Upper lobe of left lung (tissue), 4 donors: ENCODE measurements at regions not wholly inside any gene's neighbourhood (a gene's known extent, or its start where the extent isn't known, plus 50 kb on each side); places are given as distances from the start of the nearest gene placed in this dataset.

Experiments
- CTCF ChIP-seq, 6 experiments: fragments of 450-650 bp in 4 of 6; fragments of 200-600 bp in 2 of 6; sonication (generic) in 2 of 6; IDR thresholded peaks; one replicate each; pipeline ENCODE4 v1.5.1; 2016 to 2019; ENCODE audit warnings: antibody characterized with exemption in 6 of 6
- EP300 ChIP-seq, 4 donors: sonication (generic); formaldehyde crosslinking; IDR thresholded peaks; one replicate each; pipeline ENCODE4 v1.5.1; 2017; ENCODE audit warnings: antibody characterized with exemption in 4 of 4, control low read depth in 2 of 4
- POLR2A ChIP-seq, 4 donors: fragments of 450-650 bp; IDR thresholded peaks; one replicate each; pipeline ENCODE4 v1.5.1; 2016 to 2017; ENCODE audit warnings: antibody characterized with exemption in 4 of 4, mild to moderate bottlenecking in 2 of 4

GRCh38 chr4:165678936-165679325, 194.1 kb upstream of the TLL1 start:
- no peak for TF ChIP-seq CTCF (IDR thresholded peaks at IDR 0.05)
- TF ChIP-seq POLR2A (IDR thresholded peaks at IDR 0.05): no peak
- no peak for TF ChIP-seq EP300 (IDR thresholded peaks at IDR 0.05)
